H1 (cell line): ENCODE measurements at regions not wholly inside any gene's neighbourhood (a gene's known extent, or its start where the extent isn't known, plus 50 kb on each side); places are given as distances from the start of the nearest gene placed in this dataset.

Experiments used
- CTCF ChIA-PET: fragments of 300-600 bp; sonication (Branson Sonifier 250); formaldehyde crosslinking; loops from one replicate; lab custom pipeline; 2021; ENCODE audit not compliant: partially characterized antibody; lab: Charles Lee
- POLR2A ChIA-PET: fragments of 300-600 bp; sonication (Branson Sonifier 250); formaldehyde crosslinking; loops from one replicate; lab custom pipeline; 2021; ENCODE audit warnings: inconsistent platforms; ENCODE audit not compliant: partially characterized antibody; lab: Charles Lee
- DNase-seq, 2 experiments: peaks; one replicate each; pipeline versions ENCODE4 v3.0.0 to v3.0.0-alpha.2; 2010 to 2022; ENCODE audit warnings: low spot score in 2 of 2, low read depth in 1 of 2, mixed read lengths in 1 of 2
- FAIRE-seq: peaks from 2 replicates; lab custom pipeline; 2011; peaks lifted over from hg19 to GRCh38; lab: Jason Lieb, UNC
- H2AFZ ChIP-seq: 2 replicates; pipeline ENCODE4 v1.8.1; 2012; ENCODE audit warnings: low read length, inconsistent platforms
- H2AK5ac ChIP-seq: 2 replicates; pipeline ENCODE4 v1.6.1; 2013; ENCODE audit warnings: low read depth, low read length
- H2BK120ac ChIP-seq: replicated peaks from 2 replicates; pipeline ENCODE3; 2013; ENCODE audit warnings: low read depth, low read length, inconsistent platforms
- H2BK12ac ChIP-seq: 2 replicates; pipeline ENCODE4 v1.6.1; 2013; ENCODE audit warnings: low read depth, low read length
- H2BK15ac ChIP-seq: 2 replicates; pipeline ENCODE4 v1.6.1; 2013; ENCODE audit warnings: low read length
- H2BK20ac ChIP-seq: 2 replicates; pipeline ENCODE4 v1.6.1; 2013; ENCODE audit warnings: low read length
- H2BK5ac ChIP-seq: 2 replicates; pipeline ENCODE4 v1.6.1; 2013; ENCODE audit warnings: low read depth, low read length
- H3K14ac ChIP-seq: 2 replicates; pipeline ENCODE4 v1.6.1; 2013; ENCODE audit warnings: inconsistent platforms; ENCODE audit not compliant: insufficient read length
- H3K18ac ChIP-seq: 2 replicates; pipeline ENCODE4 v1.6.1; 2013; ENCODE audit warnings: low read length; ENCODE audit errors: extremely low read depth
- H3K23ac ChIP-seq: 2 replicates; pipeline ENCODE4 v1.6.1; 2013; ENCODE audit warnings: inconsistent platforms; ENCODE audit not compliant: insufficient read length
- H3K23me2 ChIP-seq: 2 replicates; pipeline ENCODE4 v1.6.1; 2013; ENCODE audit warnings: low read depth, low read length
- H3K27ac ChIP-seq: 2 replicates; pipeline ENCODE4 v1.6.1; 2011; ENCODE audit warnings: low read depth, low read length, inconsistent platforms
- H3K27me3 ChIP-seq, 4 experiments: replicated peaks in 1 of 4; 1 replicate in 1 of 4; 2 replicates in 3 of 4; pipeline versions ENCODE4 v1.6.1 to v1.8.1; 2011 to 2013; ENCODE audit warnings: low read length in 3 of 4, mild to moderate bottlenecking in 3 of 4, inconsistent platforms in 2 of 4, mixed read lengths in 2 of 4, moderate library complexity in 1 of 4; ENCODE audit not compliant: control insufficient read depth in 3 of 4, insufficient read depth in 3 of 4; ENCODE audit errors: extremely low read depth in 1 of 4
- H3K36me3 ChIP-seq, 4 experiments: 2 replicates each; pipeline versions ENCODE4 v1.6.1 to v1.8.1; 2011 to 2013; ENCODE audit warnings: mild to moderate bottlenecking in 4 of 4, low read length in 3 of 4, moderate library complexity in 2 of 4, control low read depth in 1 of 4, inconsistent platforms in 1 of 4; ENCODE audit not compliant: insufficient read depth in 4 of 4, control insufficient read depth in 2 of 4
- H3K4ac ChIP-seq: replicated peaks from 2 replicates; pipeline ENCODE3; 2013; ENCODE audit warnings: low read length, low read depth, mixed read lengths, inconsistent platforms; ENCODE audit not compliant: insufficient read length
- H3K4me1 ChIP-seq, 4 experiments: replicated peaks in 1 of 4; 1 replicate in 1 of 4; 2 replicates in 3 of 4; pipeline versions ENCODE4 v1.6.1 to v1.8.1; 2011 to 2013; ENCODE audit warnings: low read length in 3 of 4, inconsistent platforms in 2 of 4, mixed read lengths in 1 of 4; ENCODE audit not compliant: insufficient read depth in 4 of 4, control insufficient read depth in 3 of 4
- H3K4me2 ChIP-seq, 2 experiments: 2 replicates each; pipeline versions ENCODE4 v1.6.1 to v1.8.1; 2011 to 2013; ENCODE audit warnings: low read depth in 2 of 2, low read length in 2 of 2, control low read depth in 1 of 2, inconsistent platforms in 1 of 2, mild to moderate bottlenecking in 1 of 2; ENCODE audit not compliant: insufficient read depth in 1 of 2
- H3K4me3 ChIP-seq, 4 experiments: fragments of 200-600, 300-600 bp in 1 of 4; sonication (generic), shearing (Covaris generic), sonication (Bioruptor Twin) in 1 of 4; 2 replicates each; pipeline versions ENCODE4 v1.5.1 to v1.8.1; 2011 to 2016; ENCODE audit warnings: low read length in 4 of 4, low read depth in 3 of 4, control low read depth in 2 of 4, inconsistent platforms in 2 of 4, mild to moderate bottlenecking in 2 of 4, mixed read lengths in 1 of 4, moderate library complexity in 1 of 4; ENCODE audit not compliant: insufficient read depth in 2 of 4; ENCODE audit errors: extremely low read depth in 1 of 4
- H3K56ac ChIP-seq: replicated peaks from 2 replicates; pipeline ENCODE3; 2013; ENCODE audit warnings: low read depth, mild to moderate bottlenecking, mixed read lengths, low read length, inconsistent platforms; ENCODE audit not compliant: insufficient read length
- H3K79me1 ChIP-seq: 2 replicates; pipeline ENCODE4 v1.6.1; 2013; ENCODE audit warnings: low read depth, low read length, control low read depth
- H3K79me2 ChIP-seq, 2 experiments: 2 replicates each; pipeline versions ENCODE4 v1.6.1 to v1.8.1; 2012 to 2013; ENCODE audit warnings: low read length in 2 of 2, mild to moderate bottlenecking in 2 of 2, inconsistent platforms in 1 of 2; ENCODE audit not compliant: insufficient read depth in 2 of 2, control insufficient read depth in 1 of 2
- H3K9ac ChIP-seq, 4 experiments: replicated peaks in 1 of 4; 1 replicate in 1 of 4; 2 replicates in 3 of 4; pipeline versions ENCODE4 v1.6.1 to v1.8.1; 2011 to 2013; ENCODE audit warnings: low read depth in 3 of 4, low read length in 3 of 4, control low read depth in 2 of 4, mild to moderate bottlenecking in 2 of 4, moderate library complexity in 2 of 4, inconsistent platforms in 1 of 4; ENCODE audit errors: extremely low read depth in 1 of 4
- H3K9me3 ChIP-seq, 2 experiments: 2 replicates each; pipeline versions ENCODE4 v1.6.1 to v1.8.1; 2012 to 2013; ENCODE audit warnings: mild to moderate bottlenecking in 2 of 2, moderate library complexity in 2 of 2, control low read depth in 1 of 2, inconsistent platforms in 1 of 2, low read depth in 1 of 2, low read length in 1 of 2, mixed read lengths in 1 of 2; ENCODE audit not compliant: insufficient read depth in 2 of 2
- H4K20me1 ChIP-seq, 2 experiments: replicated peaks in 1 of 2; 2 replicates each; pipeline versions ENCODE3 to v1.8.1; 2011 to 2013; ENCODE audit warnings: inconsistent platforms in 2 of 2, low read length in 2 of 2, mild to moderate bottlenecking in 1 of 2; ENCODE audit not compliant: insufficient read depth in 2 of 2, control insufficient read depth in 1 of 2
- H4K5ac ChIP-seq: 2 replicates; pipeline ENCODE4 v1.6.1; 2013; ENCODE audit warnings: low read length, low read depth, mixed read lengths, inconsistent platforms; ENCODE audit not compliant: insufficient read length
- H4K8ac ChIP-seq: 2 replicates; pipeline ENCODE4 v1.8.0; 2013; ENCODE audit warnings: mild to moderate bottlenecking, moderate library complexity, low read length, inconsistent platforms; ENCODE audit not compliant: insufficient read depth; ENCODE audit errors: extremely low read depth
- H4K91ac ChIP-seq: replicated peaks from 2 replicates; pipeline ENCODE3; 2013; ENCODE audit warnings: low read length, mixed read lengths, inconsistent platforms; ENCODE audit not compliant: insufficient read length
- RAD21 ChIP-seq, 2 experiments: IDR thresholded peaks in 1 of 2; conservative IDR thresholded peaks in 1 of 2; 2 replicates each; pipeline ENCODE4 v1.6.1; 2011; ENCODE audit warnings: low read depth in 2 of 2, low read length in 2 of 2, improper control_type of control experiment in 1 of 2, inconsistent platforms in 1 of 2, mild to moderate bottlenecking in 1 of 2, moderate library complexity in 1 of 2
- SRF ChIP-seq: IDR thresholded peaks from 2 replicates; pipeline ENCODE4 v1.6.1; 2011; ENCODE audit warnings: mild to moderate bottlenecking, low read depth, low read length, moderate library complexity
- WGBS, 2 experiments: shearing (Covaris generic) in 1 of 2; methylation state at CpG; one replicate each; pipeline versions ENCODE4 v1.1.6 to v1.1.7; 2013 to 2015; ENCODE audit warnings: low lambda C conversion rate in 2 of 2, mixed read lengths in 2 of 2, inconsistent platforms in 1 of 2, low coverage in 1 of 2, missing lambda C conversion rate in 1 of 2; ENCODE audit not compliant: insufficient replicate concordance in 2 of 2, insufficient coverage in 1 of 2, insufficient read length in 1 of 2; ENCODE audit errors: extremely low coverage in 1 of 2, missing lambda C conversion rate in 1 of 2; 5-methylcytosine and 5-hydroxymethylcytosine counted together
- TF ChIP-seq, protein P1 (sequence below), 3 experiments: IDR thresholded peaks; 1 replicate in 2 of 3; 2 replicates in 1 of 3; pipeline versions ENCODE4 v1.5.1 to v1.6.1; 2011; ENCODE audit warnings: low read length in 3 of 3, mild to moderate bottlenecking in 3 of 3, inconsistent platforms in 2 of 3, low read depth in 1 of 3, moderate library complexity in 1 of 3; ENCODE audit not compliant: insufficient read depth in 1 of 3; ENCODE audit errors: control extremely low read depth in 1 of 3

DNA sequence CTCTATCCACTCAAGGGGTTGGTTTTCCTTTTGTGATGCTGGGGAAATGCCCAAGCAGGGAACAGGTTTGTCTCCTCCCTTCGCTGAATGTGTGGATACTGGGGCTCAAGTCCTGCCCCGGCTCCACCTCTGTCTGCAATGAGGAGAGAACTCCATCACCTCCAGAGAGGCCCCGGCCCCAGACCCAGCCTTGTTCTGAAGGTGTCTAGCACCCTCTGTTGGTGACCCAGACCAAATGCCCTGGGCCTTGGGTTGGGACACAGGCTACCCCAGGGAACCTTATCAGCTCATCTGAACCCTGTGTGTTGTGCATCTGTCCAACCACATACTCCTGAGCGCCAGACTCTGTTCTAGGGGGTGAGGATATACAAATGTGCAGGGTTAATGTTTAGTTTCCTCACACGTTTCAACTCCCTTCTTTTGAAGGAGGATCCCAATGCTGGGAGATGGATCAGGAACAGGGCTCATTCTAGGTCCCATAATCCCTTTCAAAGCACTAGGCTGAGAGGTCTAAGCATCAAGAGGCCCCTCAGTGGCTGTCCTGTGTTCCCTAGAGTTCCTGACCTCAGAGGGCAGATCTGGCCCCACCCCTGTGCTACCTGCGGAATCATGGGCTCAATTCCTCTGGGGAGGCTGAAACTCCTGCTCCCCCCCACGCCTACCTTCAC, 112.5 kb upstream of the SLC7A1 start:
- no peak overlapping the region for H3K9ac ChIP-seq
- FAIRE-seq = peak; percentile 48

More for the DNA sequence above, 112.5 kb upstream of the SLC7A1 start:
- H3K4me1 ChIP-seq = peaks cover 0 to 4% (median 3%) of the 10 kb centered on the region in 4 experiments; a peak in 6 of 7 replicates
- H3K4me3 ChIP-seq = no peak overlapping the region
- no peak overlapping the region for H3K14ac ChIP-seq
- no peaks in the 10 kb centered on the region for H3K23me2 ChIP-seq
- no peak overlapping the region; the same call in 1 of the 2 replicates for H2BK20ac ChIP-seq
- H4K5ac ChIP-seq = no peak overlapping the region
- no peak overlapping the region for H4K91ac ChIP-seq
- H3K18ac ChIP-seq = 0 out of 2 replicates have a peak overlapping the region, but pooled peaks have one; percentile 17
- no peak overlapping the region for H3K56ac ChIP-seq
- peak; percentile 59 to 79 for DNase-seq
- no peak overlapping the region for H2BK120ac ChIP-seq
- H2BK5ac ChIP-seq = no peak overlapping the region
- ChIA-PET CTCF (interaction anchor here (0.5 to 11.1 kb wide), 23 partner anchors 13 to 633 kb away, joined by 3 to 210 read pairs (median 4); no protein-coding TSS in a partner anchor), POLR2A (interaction anchor here (1.4 kb wide), 1 partner anchor 19 kb away, joined by 3 read pairs; no protein-coding TSS in a partner anchor)
- no peak overlapping the region for H2BK12ac ChIP-seq
- H3K36me3 ChIP-seq = no peaks in the 10 kb centered on the region
- no peak overlapping the region for H4K8ac ChIP-seq
- H3K79me2 ChIP-seq = no peaks in the 10 kb centered on the region
- no peak overlapping the region for H3K4me2 ChIP-seq
- peaks cover 0 to 2% of the 10 kb centered on the region in 2 experiments for H4K20me1 ChIP-seq
- no peak overlapping the region for H3K27ac ChIP-seq
- peak overlapping the region; percentile 93; the same call in 1 of the 2 replicates for H2AFZ ChIP-seq
- no peak for TF ChIP-seq SRF
- TF ChIP-seq, protein P1, sequence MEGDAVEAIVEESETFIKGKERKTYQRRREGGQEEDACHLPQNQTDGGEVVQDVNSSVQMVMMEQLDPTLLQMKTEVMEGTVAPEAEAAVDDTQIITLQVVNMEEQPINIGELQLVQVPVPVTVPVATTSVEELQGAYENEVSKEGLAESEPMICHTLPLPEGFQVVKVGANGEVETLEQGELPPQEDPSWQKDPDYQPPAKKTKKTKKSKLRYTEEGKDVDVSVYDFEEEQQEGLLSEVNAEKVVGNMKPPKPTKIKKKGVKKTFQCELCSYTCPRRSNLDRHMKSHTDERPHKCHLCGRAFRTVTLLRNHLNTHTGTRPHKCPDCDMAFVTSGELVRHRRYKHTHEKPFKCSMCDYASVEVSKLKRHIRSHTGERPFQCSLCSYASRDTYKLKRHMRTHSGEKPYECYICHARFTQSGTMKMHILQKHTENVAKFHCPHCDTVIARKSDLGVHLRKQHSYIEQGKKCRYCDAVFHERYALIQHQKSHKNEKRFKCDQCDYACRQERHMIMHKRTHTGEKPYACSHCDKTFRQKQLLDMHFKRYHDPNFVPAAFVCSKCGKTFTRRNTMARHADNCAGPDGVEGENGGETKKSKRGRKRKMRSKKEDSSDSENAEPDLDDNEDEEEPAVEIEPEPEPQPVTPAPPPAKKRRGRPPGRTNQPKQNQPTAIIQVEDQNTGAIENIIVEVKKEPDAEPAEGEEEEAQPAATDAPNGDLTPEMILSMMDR (IDR thresholded peaks at IDR 0.05; ENCODE audit: control extremely low read depth in 1 of 3, insufficient read depth in 1 of 3, low read depth in 1 of 3, low read length in 3 of 3) = peak; percentile 85 to 94 (median 92)
- TF ChIP-seq RAD21 (IDR thresholded peaks at IDR 0.05 in 1 of 2, conservative IDR thresholded peaks at IDR 0.05 in 1 of 2; ENCODE audit: low read depth in 2 of 2, low read length in 2 of 2) = peak; percentile 98 to 100
- H3K9me3 ChIP-seq = peaks cover 0 to 3% of the 10 kb centered on the region in 2 experiments; a peak in 1 of 4 replicates
- no peak overlapping the region for H3K4ac ChIP-seq
- 43% methylated on average over 7 of the region's 7 CpGs; no CpG with 5 or more reads in 1 of the 2 experiments for WGBS, 2 experiments
- no peak overlapping the region for H2AK5ac ChIP-seq
- no peak overlapping the region for H3K23ac ChIP-seq
- H3K79me1 ChIP-seq = no peaks in the 10 kb centered on the region
- H3K27me3 ChIP-seq = no peaks in the 10 kb centered on the region
- no peak overlapping the region for H2BK15ac ChIP-seq
